Endothelial cell of umbilical vein (primary cell): ENCODE measurements at regions not wholly inside any gene's neighbourhood (a gene's known extent, or its start where the extent isn't known, plus 50 kb on each side); places are given as distances from the start of the nearest gene placed in this dataset.

Experiments
- BruUV-seq: library from RNA; stranded (reverse); fragments of 400-500 nt; replicated peaks from 2 replicates; lab custom pipeline; 2021; lab: Mats Ljungman, UMichigan
- CTCF ChIA-PET: fragments of 300-600, 350-600 bp; sonication (Branson Sonifier 250); formaldehyde crosslinking; loops from one replicate; lab custom pipeline; 2021; ENCODE audit warnings: antibody characterized with exemption, inconsistent platforms; lab: Charles Lee
- POLR2A ChIA-PET: fragments of 300-600, 350-600 bp; sonication (Branson Sonifier 250); formaldehyde crosslinking; loops from one replicate; lab custom pipeline; 2021; ENCODE audit warnings: antibody characterized with exemption, inconsistent platforms; lab: Charles Lee
- DNase-seq: peaks from one replicate; pipeline ENCODE4 v3.0.0-alpha.2; 2011; ENCODE audit warnings: low read depth, low spot score
- FAIRE-seq: peaks from 2 replicates; lab custom pipeline; 2011; peaks lifted over from hg19 to GRCh38; lab: Jason Lieb, UNC
- H2AFZ ChIP-seq: 2 replicates; pipeline ENCODE4 v1.6.0; 2012; ENCODE audit warnings: low read depth, low read length, control low read depth, inconsistent platforms
- H3K27ac ChIP-seq: 2 replicates; pipeline ENCODE4 v1.5.1; 2011; ENCODE audit warnings: low read depth, mild to moderate bottlenecking, control low read depth, low read length, moderate library complexity; ENCODE audit not compliant: insufficient read depth
- H3K27me3 ChIP-seq, 2 experiments: 2 replicates each; pipeline versions ENCODE4 v1.6.0 to v1.6.1; 2011; ENCODE audit warnings: low read length in 2 of 2, mixed read lengths in 1 of 2; ENCODE audit not compliant: control insufficient read depth in 2 of 2, insufficient read depth in 2 of 2
- H3K36me3 ChIP-seq, 2 experiments: 2 replicates in 1 of 2; 3 replicates in 1 of 2; pipeline ENCODE4 v1.5.1; 2011; ENCODE audit warnings: low read length in 2 of 2, mild to moderate bottlenecking in 1 of 2, moderate library complexity in 1 of 2; ENCODE audit not compliant: control insufficient read depth in 2 of 2, insufficient read depth in 2 of 2; ENCODE audit errors: extremely low read depth in 1 of 2
- H3K4me1 ChIP-seq: 3 replicates; pipeline ENCODE4 v1.5.1; 2011; ENCODE audit warnings: mild to moderate bottlenecking, low read length; ENCODE audit not compliant: control insufficient read depth, insufficient read depth; ENCODE audit errors: extremely low read depth
- H3K4me2 ChIP-seq: 2 replicates; pipeline ENCODE4 v1.6.1; 2011; ENCODE audit warnings: low read length, control low read depth, mixed read lengths; ENCODE audit not compliant: insufficient read depth
- H3K4me3 ChIP-seq, 3 experiments: fragments of 200-600 bp in 1 of 3; sonication (generic), shearing (Covaris generic) in 1 of 3; replicated peaks in 1 of 3; 2 replicates each; pipeline ENCODE4 v1.5.1; 2011 to 2016; ENCODE audit warnings: control low read depth in 3 of 3, low read length in 3 of 3, mild to moderate bottlenecking in 2 of 3, inconsistent platforms in 1 of 3, low read depth in 1 of 3, moderate library complexity in 1 of 3; ENCODE audit not compliant: insufficient read depth in 1 of 3
- H3K79me2 ChIP-seq: 2 replicates; pipeline ENCODE4 v1.6.0; 2012; ENCODE audit warnings: low read length, inconsistent platforms; ENCODE audit not compliant: control insufficient read depth, insufficient read depth
- H3K9ac ChIP-seq: replicated peaks from 2 replicates; pipeline ENCODE3; 2011; ENCODE audit warnings: low read length, control low read depth; ENCODE audit not compliant: insufficient read depth; ENCODE audit errors: extremely low read depth
- H3K9me1 ChIP-seq: replicated peaks from 3 replicates; pipeline ENCODE4 v1.6.0; 2011; ENCODE audit warnings: mild to moderate bottlenecking, low read length; ENCODE audit not compliant: control insufficient read depth, insufficient read depth; ENCODE audit errors: extremely low read depth
- H3K9me3 ChIP-seq: replicated peaks from 2 replicates; pipeline ENCODE4 v1.5.1; 2012; ENCODE audit warnings: low read length, inconsistent platforms; ENCODE audit not compliant: control insufficient read depth, insufficient read depth
- H4K20me1 ChIP-seq: replicated peaks from 2 replicates; pipeline ENCODE3; 2011; ENCODE audit warnings: mild to moderate bottlenecking, low read length; ENCODE audit not compliant: control insufficient read depth, insufficient read depth; ENCODE audit errors: extremely low read depth
- EZH2 ChIP-seq: IDR thresholded peaks from 2 replicates; pipeline ENCODE4 v1.6.1; 2012; ENCODE audit warnings: borderline replicate concordance, low read depth, mild to moderate bottlenecking, moderate library complexity, low read length, inconsistent platforms; ENCODE audit not compliant: severe bottlenecking
- FOS ChIP-seq: IDR thresholded peaks from 2 replicates; pipeline ENCODE4 v1.6.1; 2011; ENCODE audit warnings: mild to moderate bottlenecking, low read length, moderate library complexity, borderline replicate concordance; ENCODE audit not compliant: insufficient read depth
- GATA2 ChIP-seq: IDR thresholded peaks from 2 replicates; pipeline ENCODE4 v1.7.0; 2011; ENCODE audit warnings: low read depth, mild to moderate bottlenecking, moderate library complexity, mixed read lengths, low read length; ENCODE audit not compliant: insufficient read length, insufficient read depth
- JUN ChIP-seq: IDR thresholded peaks from 2 replicates; pipeline ENCODE4 v1.6.1; 2011; ENCODE audit warnings: borderline replicate concordance, low read depth; ENCODE audit not compliant: insufficient read length, insufficient read depth
- MAX ChIP-seq: IDR thresholded peaks from 2 replicates; pipeline ENCODE4 v1.6.1; 2011; ENCODE audit not compliant: insufficient read depth, insufficient read length
- MYC ChIP-seq: IDR thresholded peaks from one replicate; pipeline ENCODE4 v1.6.1; 2011; ENCODE audit warnings: mild to moderate bottlenecking, low read depth, low read length
- POLR2A ChIP-seq: IDR thresholded peaks from 2 replicates; pipeline ENCODE4 v1.6.1; 2012; ENCODE audit warnings: low read depth, mild to moderate bottlenecking, control low read depth, low read length
- POLR2AphosphoS5 ChIP-seq: IDR thresholded peaks from 2 replicates; pipeline ENCODE4 v1.6.1; 2012; ENCODE audit warnings: low read depth, mild to moderate bottlenecking, control low read depth, low read length, moderate library complexity; ENCODE audit not compliant: insufficient read depth
- dilution Hi-C: fragments of 300-500 bp; cut with MboI; formaldehyde crosslinking; loops from one replicate; pipeline ENCODE4 v1.15.0; 2019; ENCODE audit warnings: low sequenced_read_pairs; ENCODE audit not compliant: extremely low pct_ligation_motif_present
- intact Hi-C: fragments of 100-400 bp; cut with micrococcal nuclease; formaldehyde crosslinking; loops from one replicate; pipeline ENCODE4 v1.10.0; 2022
- TF ChIP-seq, protein P1 (sequence below), 2 donors: IDR thresholded peaks; 1 replicate in 1 of 2; 2 replicates in 1 of 2; pipeline ENCODE4 v1.5.1; 2011; ENCODE audit warnings: low read length in 2 of 2, mild to moderate bottlenecking in 2 of 2, moderate library complexity in 2 of 2, control low read depth in 1 of 2, inconsistent platforms in 1 of 2, low read depth in 1 of 2; ENCODE audit not compliant: insufficient read depth in 1 of 2; ENCODE audit errors: extremely low read depth in 1 of 2

DNA sequence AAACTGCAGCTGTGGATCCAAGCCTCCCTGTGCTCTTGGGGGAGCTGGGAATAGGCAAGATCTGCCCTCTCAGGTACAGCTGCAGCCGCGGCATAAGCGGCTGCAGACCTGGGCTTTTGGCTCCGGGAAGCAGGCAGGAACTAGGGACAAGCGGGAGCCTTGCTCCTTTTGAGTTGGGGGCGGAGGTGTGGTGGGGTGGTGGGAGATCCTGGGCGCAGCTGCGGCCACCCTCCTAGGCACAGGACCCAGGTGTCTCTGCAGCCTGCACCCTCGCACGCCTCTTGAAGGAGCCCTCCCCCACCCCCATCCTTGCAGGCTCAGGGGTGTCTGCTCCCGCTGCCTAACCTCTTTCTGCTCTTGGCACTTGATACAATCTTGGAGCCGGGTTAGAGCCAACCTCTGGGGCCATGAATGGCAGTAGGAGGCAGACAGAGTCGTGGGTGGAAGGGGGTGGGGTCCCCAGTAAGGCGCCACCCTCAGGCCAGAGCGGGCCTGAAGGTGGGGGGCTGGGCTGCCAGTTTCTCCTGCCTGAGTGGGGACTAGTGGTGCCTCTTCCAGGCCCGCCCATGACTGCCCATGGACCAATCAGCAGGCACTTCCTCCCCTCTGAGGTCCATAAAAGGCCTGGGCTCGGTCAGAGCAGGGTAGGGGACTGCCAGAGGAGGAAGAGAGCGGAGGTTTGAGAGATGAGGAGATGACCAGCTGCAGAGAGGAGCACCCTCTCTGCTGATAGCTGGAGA, 267.6 kb upstream of the TNC start:
- Histone ChIP-seq H3K4me3 (no peak overlapping the region), H3K9me1 (no peaks in the 10 kb centered on the region), H3K36me3 (no peaks in the 10 kb centered on the region), H2AFZ (no peak overlapping the region), H3K27ac (no peak overlapping the region), H3K4me2 (no peak overlapping the region), H3K4me1 (no peaks in the 10 kb centered on the region), H4K20me1 (no peaks in the 10 kb centered on the region), H3K27me3 (no peaks in the 10 kb centered on the region), H3K79me2 (no peaks in the 10 kb centered on the region), H3K9me3 (no peaks in the 10 kb centered on the region), H3K9ac (no peak overlapping the region)
- FAIRE-seq: no peak
- TF ChIP-seq MAX (no peak), POLR2AphosphoS5 (no peak), FOS (no peak), JUN (no peak), EZH2 (no peak), GATA2 (no peak), POLR2A (no peak), MYC (no peak)
- TF ChIP-seq, protein P1, sequence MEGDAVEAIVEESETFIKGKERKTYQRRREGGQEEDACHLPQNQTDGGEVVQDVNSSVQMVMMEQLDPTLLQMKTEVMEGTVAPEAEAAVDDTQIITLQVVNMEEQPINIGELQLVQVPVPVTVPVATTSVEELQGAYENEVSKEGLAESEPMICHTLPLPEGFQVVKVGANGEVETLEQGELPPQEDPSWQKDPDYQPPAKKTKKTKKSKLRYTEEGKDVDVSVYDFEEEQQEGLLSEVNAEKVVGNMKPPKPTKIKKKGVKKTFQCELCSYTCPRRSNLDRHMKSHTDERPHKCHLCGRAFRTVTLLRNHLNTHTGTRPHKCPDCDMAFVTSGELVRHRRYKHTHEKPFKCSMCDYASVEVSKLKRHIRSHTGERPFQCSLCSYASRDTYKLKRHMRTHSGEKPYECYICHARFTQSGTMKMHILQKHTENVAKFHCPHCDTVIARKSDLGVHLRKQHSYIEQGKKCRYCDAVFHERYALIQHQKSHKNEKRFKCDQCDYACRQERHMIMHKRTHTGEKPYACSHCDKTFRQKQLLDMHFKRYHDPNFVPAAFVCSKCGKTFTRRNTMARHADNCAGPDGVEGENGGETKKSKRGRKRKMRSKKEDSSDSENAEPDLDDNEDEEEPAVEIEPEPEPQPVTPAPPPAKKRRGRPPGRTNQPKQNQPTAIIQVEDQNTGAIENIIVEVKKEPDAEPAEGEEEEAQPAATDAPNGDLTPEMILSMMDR (IDR thresholded peaks at IDR 0.05; ENCODE audit: extremely low read depth in 1 of 2, insufficient read depth in 1 of 2, low read depth in 1 of 2, low read length in 2 of 2): no peak
- no TSS peak for BruUV-seq
- DNase-seq: no peak
- ChIA-PET POLR2A (no interaction called here), CTCF (no interaction called here)
- intact Hi-C loops: no loop called here
- dilution Hi-C loops: no loop called here
